ENCODE measurements at regions not wholly inside any gene's neighbourhood (a gene's known extent, or its start where the extent isn't known, plus 50 kb on each side); places are given as distances from the start of the nearest gene placed in this dataset.

DNA sequence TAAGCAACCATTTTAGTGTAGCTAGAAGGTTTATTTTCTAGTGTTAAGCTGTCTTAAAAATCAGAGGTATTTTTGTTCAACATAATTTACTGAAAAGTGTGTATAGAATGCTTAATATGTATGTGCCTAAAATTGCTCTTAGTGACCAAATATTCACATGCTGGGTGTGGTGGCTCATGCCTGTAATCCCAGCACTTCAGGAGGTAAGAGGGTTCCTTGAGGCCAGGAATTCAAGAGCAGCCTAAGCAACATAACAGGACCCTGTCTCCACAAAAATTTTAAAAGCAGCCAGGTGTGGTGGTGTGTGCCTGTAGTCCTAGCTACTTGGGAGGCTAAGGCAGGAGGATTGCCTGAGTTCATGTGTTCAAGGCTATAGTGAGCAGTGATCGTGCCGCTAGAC is 120.9 kb upstream of the FRY start:
- no peaks in the 10 kb centered on the region for H3K9me3 ChIP-seq (ENCODE audit: low read depth)
- no peak for DNase-seq (ENCODE audit: low read depth in 1 of 2, low spot score in 1 of 2)
- no peaks in the 10 kb centered on the region for H3K36me3 ChIP-seq
- H3K4me1 ChIP-seq (ENCODE audit: low read depth) = no peaks in the 10 kb centered on the region
- H3K27me3 ChIP-seq = no peaks in the 10 kb centered on the region
- H3K4me3 ChIP-seq = no peak overlapping the region
- no peak overlapping the region for H3K27ac ChIP-seq
- TF ChIP-seq CTCF (IDR thresholded peaks at IDR 0.05; ENCODE audit: low read depth, low read length) = no peak

GRCh38 chr13:31912647-31913401 is 118.8 kb upstream of the FRY start:
- no peak for TF ChIP-seq CTCF (IDR thresholded peaks at IDR 0.05; ENCODE audit: low read depth, low read length)
- Histone ChIP-seq H3K27ac (no peak overlapping the region), H3K27me3 (no peaks in the 10 kb centered on the region), H3K9me3 (ENCODE audit: low read depth) (no peaks in the 10 kb centered on the region), H3K4me3 (no peak overlapping the region), H3K4me1 (ENCODE audit: low read depth) (no peaks in the 10 kb centered on the region), H3K36me3 (no peaks in the 10 kb centered on the region)
- DNase-seq (ENCODE audit: low read depth in 1 of 2, low spot score in 1 of 2) = no peak

- Histone ChIP-seq H3K36me3 (no peaks in the 10 kb centered on the region), H3K4me3 (no peak overlapping the region), H3K4me1 (ENCODE audit: low read depth) (no peaks in the 10 kb centered on the region), H3K27ac (no peak overlapping the region), H3K9me3 (ENCODE audit: low read depth) (no peaks in the 10 kb centered on the region), H3K27me3 (no peaks in the 10 kb centered on the region)
- no peak for DNase-seq (ENCODE audit: low read depth in 1 of 2, low spot score in 1 of 2)
- no peak for TF ChIP-seq CTCF (IDR thresholded peaks at IDR 0.05; ENCODE audit: low read depth, low read length)
These were observed 118.1 kb upstream of the FRY start for GRCh38 chr13:31913459-31913858.

DNA sequence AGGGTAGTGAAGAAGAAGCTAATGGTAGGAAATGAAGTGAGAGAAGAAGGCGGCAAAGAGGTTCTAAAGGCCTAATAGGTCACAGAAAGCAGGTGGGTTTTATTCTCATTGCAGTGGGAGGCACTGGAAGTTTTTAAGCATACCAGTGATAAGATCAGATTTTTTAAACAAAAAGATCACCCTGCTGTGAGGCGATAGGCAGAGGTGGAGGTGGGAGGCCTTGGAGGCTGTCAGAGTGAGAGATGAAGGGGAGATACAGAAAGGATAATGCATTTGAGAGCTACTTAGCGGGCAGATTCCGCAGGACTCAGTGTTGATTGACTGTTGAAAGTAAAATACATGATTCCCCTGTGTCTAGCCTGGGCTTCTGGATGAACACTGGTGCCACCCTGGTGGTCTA is 116.7 kb upstream of the FRY start:
- Histone ChIP-seq H3K27me3 (no peaks in the 10 kb centered on the region), H3K27ac (no peak overlapping the region), H3K36me3 (no peaks in the 10 kb centered on the region), H3K9me3 (ENCODE audit: low read depth) (no peaks in the 10 kb centered on the region), H3K4me3 (no peak overlapping the region), H3K4me1 (ENCODE audit: low read depth) (no peaks in the 10 kb centered on the region)
- TF ChIP-seq CTCF (IDR thresholded peaks at IDR 0.05; ENCODE audit: low read depth, low read length) = no peak
- no peak for DNase-seq (ENCODE audit: low read depth in 1 of 2, low spot score in 1 of 2)

GRCh38 chr13:31918707-31919106 is 112.9 kb upstream of the FRY start:
- no peaks in the 10 kb centered on the region for H3K27me3 ChIP-seq
- H3K9me3 ChIP-seq (ENCODE audit: low read depth) = no peaks in the 10 kb centered on the region
- TF ChIP-seq CTCF (IDR thresholded peaks at IDR 0.05; ENCODE audit: low read depth, low read length) = no peak
- H3K4me3 ChIP-seq = no peak overlapping the region
- DNase-seq (ENCODE audit: low read depth in 1 of 2, low spot score in 1 of 2) = no peak
- no peaks in the 10 kb centered on the region for H3K36me3 ChIP-seq
- H3K27ac ChIP-seq = no peak overlapping the region
- H3K4me1 ChIP-seq (ENCODE audit: low read depth) = no peaks in the 10 kb centered on the region
